Calu3 (cell line): ENCODE measurements at regions not wholly inside any gene's neighbourhood (a gene's known extent, or its start where the extent isn't known, plus 50 kb on each side); places are given as distances from the start of the nearest gene placed in this dataset.

Experiments
- BruUV-seq: library from RNA; stranded (reverse); fragments of 400-500 nt; replicated peaks from 2 replicates; lab custom pipeline; 2021; lab: Mats Ljungman, UMichigan
- CTCF ChIA-PET: fragments of 300-600 bp; sonication (Branson Sonifier 250); formaldehyde crosslinking; loops from one replicate; lab custom pipeline; 2022; ENCODE audit warnings: antibody characterized with exemption; lab: Charles Lee
- DNase-seq: peaks from one replicate; pipeline ENCODE4 v3.0.0; 2022
- H3K27ac Mint-ChIP-seq: one replicate; pipeline ENCODE4 v1.8.0; 2022; ENCODE audit warnings: mixed read lengths; ENCODE audit not compliant: unreplicated experiment
- H3K27me3 Mint-ChIP-seq: one replicate; pipeline ENCODE4 v1.8.0; 2022; ENCODE audit warnings: mixed read lengths; ENCODE audit not compliant: unreplicated experiment
- H3K36me3 Mint-ChIP-seq: one replicate; pipeline ENCODE4 v1.8.0; 2022; ENCODE audit warnings: mild to moderate bottlenecking, moderate library complexity, mixed read lengths; ENCODE audit not compliant: insufficient read depth, unreplicated experiment
- H3K4me1 Mint-ChIP-seq: one replicate; pipeline ENCODE4 v1.8.0; 2022; ENCODE audit warnings: mild to moderate bottlenecking, low read depth, mixed read lengths; ENCODE audit not compliant: unreplicated experiment
- H3K4me3 Mint-ChIP-seq: one replicate; pipeline ENCODE4 v1.8.0; 2022; ENCODE audit warnings: mild to moderate bottlenecking, low read depth, moderate library complexity, mixed read lengths; ENCODE audit not compliant: unreplicated experiment
- H3K9me3 Mint-ChIP-seq: one replicate; pipeline ENCODE4 v1.8.0; 2022; ENCODE audit warnings: low read depth, mixed read lengths; ENCODE audit not compliant: unreplicated experiment
- CTCF ChIP-seq: fragments of 200-600 bp; IDR thresholded peaks from one replicate; pipeline ENCODE4 v1.8.0; 2022; ENCODE audit warnings: antibody characterized with exemption; ENCODE audit not compliant: unreplicated experiment
- intact Hi-C: fragments of 100-400 bp; cut with micrococcal nuclease; formaldehyde crosslinking; loops from one replicate; pipeline ENCODE4 v1.10.0; 2022; ENCODE audit not compliant: unreplicated experiment

DNA sequence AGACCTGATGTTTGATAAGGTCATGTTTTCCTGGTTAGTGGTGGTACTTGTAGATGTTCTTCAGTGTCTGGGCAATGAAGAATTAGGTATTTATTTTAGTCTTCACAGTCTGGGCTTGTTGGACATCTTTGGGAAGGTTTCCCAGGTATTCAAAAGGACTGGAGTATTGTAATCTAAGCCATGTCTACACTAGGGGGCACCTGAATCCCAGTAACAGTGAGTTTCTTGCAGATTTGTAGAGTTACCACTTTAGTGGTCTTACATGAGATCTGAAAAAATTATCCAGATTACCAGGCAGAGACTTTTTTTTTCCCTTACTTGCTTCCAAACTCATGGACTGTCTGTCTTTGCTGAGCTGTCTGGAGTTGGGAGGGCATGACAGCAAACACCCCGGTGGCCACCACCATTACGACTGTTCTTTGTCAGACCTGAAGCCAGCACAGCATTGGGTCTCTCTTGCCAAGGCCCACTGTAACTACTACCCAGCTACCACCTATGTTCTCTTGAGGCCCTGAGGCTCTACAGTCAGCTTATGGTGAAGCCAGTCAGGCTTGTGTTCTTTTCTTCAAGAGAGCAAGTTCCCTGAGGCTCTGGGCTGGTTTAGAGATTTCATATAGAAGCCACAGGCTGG is 820.7 kb upstream of the FBXO33 start:
- no peak for TF ChIP-seq CTCF
- no peak for DNase-seq
- Mint-ChIP-seq H3K4me3 (no peak overlapping the region), H3K27ac (no peak overlapping the region), H3K27me3 (no peaks in the 10 kb centered on the region), H3K36me3 (no peaks in the 10 kb centered on the region), H3K4me1 (no peaks in the 10 kb centered on the region), H3K9me3 (peaks cover 5% of the 10 kb centered on the region)
- CTCF ChIA-PET = no interaction called here
- no TSS peak for BruUV-seq
- intact Hi-C loops = no loop called here

DNA sequence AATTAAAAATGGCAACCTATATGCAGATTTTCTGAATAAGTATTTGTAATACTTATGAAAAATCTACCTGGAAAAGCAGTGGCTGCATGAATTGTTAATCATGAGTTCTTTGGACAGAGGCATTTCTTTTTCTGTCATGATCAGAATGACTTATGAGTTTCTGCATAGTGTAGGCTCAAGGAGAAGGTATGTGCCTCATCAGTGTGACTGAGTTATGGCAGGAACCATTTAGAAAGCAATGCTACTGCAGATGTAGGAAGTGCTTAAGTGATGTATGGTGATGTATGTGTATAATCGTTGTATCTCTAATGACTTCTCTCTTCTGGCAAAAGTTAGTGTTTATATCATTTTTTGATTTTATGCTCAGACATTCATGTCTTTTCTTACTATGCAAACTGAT is 816.4 kb upstream of the FBXO33 start:
- Mint-ChIP-seq H3K4me3 (no peak overlapping the region), H3K4me1 (no peaks in the 10 kb centered on the region), H3K36me3 (no peaks in the 10 kb centered on the region), H3K27me3 (no peaks in the 10 kb centered on the region), H3K9me3 (peaks cover 11% of the 10 kb centered on the region), H3K27ac (no peak overlapping the region)
- DNase-seq = no peak
- intact Hi-C loops = no loop called here
- CTCF ChIA-PET = no interaction called here
- no TSS peak for BruUV-seq
- no peak for TF ChIP-seq CTCF

DNA sequence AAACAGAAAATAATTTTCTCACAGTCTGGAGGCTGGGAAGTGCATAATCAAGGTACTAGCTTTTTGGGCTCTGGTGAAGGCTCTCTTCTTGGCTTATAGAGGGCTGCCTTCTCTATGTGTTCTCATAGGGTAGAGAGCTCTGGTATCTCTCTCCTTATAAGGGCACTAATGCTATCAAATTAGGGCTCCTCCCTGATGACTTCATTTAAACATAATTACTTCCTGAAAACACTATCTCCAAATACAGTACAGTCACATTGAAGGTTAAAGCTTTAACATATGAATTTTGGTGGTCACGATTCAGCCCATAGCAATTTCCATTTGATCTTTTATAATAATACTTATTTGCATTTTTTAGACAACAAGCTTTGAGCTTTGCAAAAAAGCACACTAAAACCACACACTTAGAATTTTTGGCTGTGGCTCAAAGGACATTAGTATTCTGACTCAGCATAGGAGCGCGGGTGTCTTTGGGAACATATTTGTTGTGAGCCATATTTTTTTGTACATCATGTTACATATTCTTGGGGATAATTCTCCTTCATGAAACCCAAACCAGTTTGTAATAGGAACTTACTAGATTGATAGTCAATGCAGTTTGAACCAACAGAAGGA is 808.1 kb upstream of the FBXO33 start:
- H3K27ac Mint-ChIP-seq = no peak overlapping the region
- no peaks in the 10 kb centered on the region for H3K36me3 Mint-ChIP-seq
- no peaks in the 10 kb centered on the region for H3K4me1 Mint-ChIP-seq
- no peak overlapping the region for H3K4me3 Mint-ChIP-seq
- BruUV-seq = no TSS peak
- DNase-seq = no peak
- H3K9me3 Mint-ChIP-seq = peaks cover 10% of the 10 kb centered on the region
- no peak for TF ChIP-seq CTCF
- CTCF ChIA-PET = no interaction called here
- H3K27me3 Mint-ChIP-seq = no peaks in the 10 kb centered on the region
- intact Hi-C loops = no loop called here

DNA sequence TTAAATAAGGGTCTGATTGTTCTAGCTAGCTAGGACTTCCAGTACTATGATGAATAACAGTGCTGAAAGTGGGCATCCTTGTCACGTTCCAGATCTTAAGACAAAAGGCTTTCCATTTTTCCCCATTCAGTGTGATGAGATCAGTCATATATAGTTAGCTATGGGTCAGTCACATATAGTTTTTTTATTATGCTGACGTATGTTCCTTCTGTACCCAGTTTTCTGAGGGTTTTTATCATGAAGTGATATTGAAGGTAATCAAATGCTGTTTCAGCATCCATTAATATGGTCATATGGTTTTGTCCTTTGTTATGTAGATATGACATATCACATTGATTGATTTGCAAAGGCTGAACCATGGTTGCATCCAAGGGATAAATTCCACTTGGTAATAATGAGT is 800.1 kb upstream of the FBXO33 start:
- TF ChIP-seq CTCF = no peak
- Mint-ChIP-seq H3K9me3 (peaks cover 22% of the 10 kb centered on the region), H3K4me3 (no peak overlapping the region), H3K36me3 (no peaks in the 10 kb centered on the region), H3K27me3 (no peaks in the 10 kb centered on the region), H3K4me1 (no peaks in the 10 kb centered on the region), H3K27ac (no peak overlapping the region)
- no TSS peak for BruUV-seq
- CTCF ChIA-PET = no interaction called here
- no peak for DNase-seq
- intact Hi-C loops = no loop called here
